Testis (tissue), 2 donors: ENCODE measurements at regions not wholly inside any gene's neighbourhood (a gene's known extent, or its start where the extent isn't known, plus 50 kb on each side); places are given as distances from the start of the nearest gene placed in this dataset.

ENCODE experiments used
- CTCF ChIP-seq, 3 experiments: fragments of 450-650 bp in 2 of 3; fragments of 200-600 bp in 1 of 3; sonication (generic) in 1 of 3; IDR thresholded peaks; one replicate each; pipeline ENCODE4 v1.5.1; 2016 to 2019; ENCODE audit warnings: antibody characterized with exemption in 3 of 3, mild to moderate bottlenecking in 2 of 3, moderate library complexity in 1 of 3
- POLR2A ChIP-seq: fragments of 450-650 bp; IDR thresholded peaks from one replicate; pipeline ENCODE4 v1.6.1; 2017; ENCODE audit warnings: antibody characterized with exemption, mild to moderate bottlenecking, moderate library complexity

GRCh38 chr2:608297-608696 is 68.9 kb downstream of the TMEM18 start:
- TF ChIP-seq CTCF (IDR thresholded peaks at IDR 0.05) (no peak), POLR2A (no peak)
